ENCODE measurements at regions not wholly inside any gene's neighbourhood (a gene's known extent, or its start where the extent isn't known, plus 50 kb on each side); places are given as distances from the start of the nearest gene placed in this dataset.

GRCh38 chr4:32192363-32192762, 1472.2 kb downstream of the PCDH7 start:
- intact Hi-C loops (cut with DNase I), result no loop called here
- no peaks in the 10 kb centered on the region for H3K36me3 ChIP-seq
- TF ChIP-seq POLR2A (IDR thresholded peaks at IDR 0.05), result no peak
- no peak for TF ChIP-seq POLR2AphosphoS5 (IDR thresholded peaks at IDR 0.05)
- TF ChIP-seq, protein P1, sequence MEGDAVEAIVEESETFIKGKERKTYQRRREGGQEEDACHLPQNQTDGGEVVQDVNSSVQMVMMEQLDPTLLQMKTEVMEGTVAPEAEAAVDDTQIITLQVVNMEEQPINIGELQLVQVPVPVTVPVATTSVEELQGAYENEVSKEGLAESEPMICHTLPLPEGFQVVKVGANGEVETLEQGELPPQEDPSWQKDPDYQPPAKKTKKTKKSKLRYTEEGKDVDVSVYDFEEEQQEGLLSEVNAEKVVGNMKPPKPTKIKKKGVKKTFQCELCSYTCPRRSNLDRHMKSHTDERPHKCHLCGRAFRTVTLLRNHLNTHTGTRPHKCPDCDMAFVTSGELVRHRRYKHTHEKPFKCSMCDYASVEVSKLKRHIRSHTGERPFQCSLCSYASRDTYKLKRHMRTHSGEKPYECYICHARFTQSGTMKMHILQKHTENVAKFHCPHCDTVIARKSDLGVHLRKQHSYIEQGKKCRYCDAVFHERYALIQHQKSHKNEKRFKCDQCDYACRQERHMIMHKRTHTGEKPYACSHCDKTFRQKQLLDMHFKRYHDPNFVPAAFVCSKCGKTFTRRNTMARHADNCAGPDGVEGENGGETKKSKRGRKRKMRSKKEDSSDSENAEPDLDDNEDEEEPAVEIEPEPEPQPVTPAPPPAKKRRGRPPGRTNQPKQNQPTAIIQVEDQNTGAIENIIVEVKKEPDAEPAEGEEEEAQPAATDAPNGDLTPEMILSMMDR (IDR thresholded peaks at IDR 0.05), result no peak
- H3K9me3 ChIP-seq, result no peaks in the 10 kb centered on the region
- no peak for DNase-seq (ENCODE audit: low spot score)
- no peaks in the 10 kb centered on the region for H3K4me1 ChIP-seq (replicated peaks)
- no peaks in the 10 kb centered on the region for H3K27me3 ChIP-seq (replicated peaks; ENCODE audit: insufficient read depth)
- no peak overlapping the region for H3K27ac ChIP-seq
- H3K4me3 ChIP-seq, result no peak overlapping the region

- DNase-seq (ENCODE audit: low spot score), result no peak
- Histone ChIP-seq H3K9me3 (no peaks in the 10 kb centered on the region), H3K4me3 (no peak overlapping the region), H3K27ac (no peak overlapping the region), H3K27me3 (replicated peaks; ENCODE audit: insufficient read depth) (no peaks in the 10 kb centered on the region), H3K4me1 (replicated peaks) (no peaks in the 10 kb centered on the region), H3K36me3 (no peaks in the 10 kb centered on the region)
- 95% methylated on average over 4 of the region's 4 CpGs for WGBS
- TF ChIP-seq POLR2A (IDR thresholded peaks at IDR 0.05), result no peak
- TF ChIP-seq, protein P1 (IDR thresholded peaks at IDR 0.05), result no peak
- TF ChIP-seq POLR2AphosphoS5 (IDR thresholded peaks at IDR 0.05), result no peak
- intact Hi-C loops (cut with DNase I), result no loop called here
Observed at GRCh38 chr4:32192991-32193390, 1472.8 kb downstream of the PCDH7 start.

DNA sequence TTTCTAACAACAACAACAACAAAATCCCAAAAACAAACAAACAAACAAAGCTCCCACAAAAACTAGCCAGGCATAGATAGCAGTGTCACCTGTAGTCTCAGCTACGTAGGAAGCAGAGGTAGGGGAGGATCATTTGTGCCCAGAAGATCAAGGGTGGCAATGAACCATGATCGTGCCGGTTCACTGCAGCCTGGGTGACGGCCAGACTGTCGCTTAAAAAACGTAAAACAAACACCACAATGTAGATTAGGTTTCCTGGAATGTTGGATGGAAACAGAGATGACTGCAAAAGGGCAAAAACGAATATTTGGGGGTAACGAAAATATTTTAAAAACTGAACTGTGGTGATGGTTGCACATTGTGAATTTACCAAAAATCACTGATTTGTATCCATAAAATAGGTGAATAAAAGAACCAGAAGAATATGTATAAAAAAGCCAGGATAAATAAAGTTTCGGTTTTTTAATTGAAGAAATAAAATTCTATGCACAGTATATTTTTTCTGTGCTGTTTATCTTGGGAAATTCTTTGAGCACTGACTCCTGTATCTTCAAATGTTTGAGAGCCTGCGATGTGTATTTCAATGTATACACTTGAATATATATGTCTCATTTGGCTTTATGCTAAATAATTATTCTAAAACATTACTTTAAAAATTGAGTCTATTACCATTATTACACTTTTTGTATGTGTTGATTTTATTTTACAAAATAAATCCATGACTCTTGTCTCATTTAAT, 1477.0 kb downstream of the PCDH7 start:
- DNase-seq (ENCODE audit: low spot score), result no peak
- Histone ChIP-seq H3K36me3 (no peaks in the 10 kb centered on the region), H3K9me3 (no peaks in the 10 kb centered on the region), H3K27me3 (replicated peaks; ENCODE audit: insufficient read depth) (no peaks in the 10 kb centered on the region), H3K4me3 (no peak overlapping the region), H3K27ac (no peak overlapping the region), H3K4me1 (replicated peaks) (no peaks in the 10 kb centered on the region)
- 59% methylated on average over 10 of the region's 10 CpGs for WGBS
- TF ChIP-seq POLR2A (IDR thresholded peaks at IDR 0.05) (no peak), POLR2AphosphoS5 (IDR thresholded peaks at IDR 0.05) (no peak)
- TF ChIP-seq, protein P1 (IDR thresholded peaks at IDR 0.05), result no peak
- intact Hi-C loops (cut with DNase I), result no loop called here

DNA sequence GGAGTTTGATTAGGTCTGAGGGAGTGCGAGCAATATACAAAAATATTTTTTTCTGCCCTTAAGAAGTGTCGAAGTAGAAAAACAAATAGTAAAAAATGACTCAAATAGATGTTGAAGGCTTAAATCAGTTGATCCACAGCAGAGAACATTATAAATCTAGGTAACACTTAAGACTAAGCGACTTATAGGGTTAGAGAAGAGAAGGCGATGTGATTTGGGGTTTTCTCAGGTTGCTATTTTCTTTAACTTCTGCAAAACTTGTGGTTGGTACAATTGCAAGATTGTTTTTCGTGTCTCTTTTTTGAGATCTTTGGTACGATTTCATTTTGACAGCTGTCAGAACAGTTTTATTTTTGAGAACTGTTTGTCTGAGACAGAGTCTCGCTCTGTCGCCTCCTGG, 1479.5 kb downstream of the PCDH7 start:
- H3K4me3 ChIP-seq, result no peak overlapping the region
- no peaks in the 10 kb centered on the region for H3K36me3 ChIP-seq
- 98% methylated on average over 8 of the region's 8 CpGs for WGBS
- intact Hi-C loops (cut with DNase I), result no loop called here
- no peaks in the 10 kb centered on the region for H3K27me3 ChIP-seq (replicated peaks; ENCODE audit: insufficient read depth)
- H3K27ac ChIP-seq, result no peak overlapping the region
- TF ChIP-seq POLR2A (IDR thresholded peaks at IDR 0.05), result no peak
- TF ChIP-seq POLR2AphosphoS5 (IDR thresholded peaks at IDR 0.05), result no peak
- TF ChIP-seq, protein P1 (IDR thresholded peaks at IDR 0.05), result no peak
- no peaks in the 10 kb centered on the region for H3K9me3 ChIP-seq
- H3K4me1 ChIP-seq (replicated peaks), result no peaks in the 10 kb centered on the region
- DNase-seq (ENCODE audit: low spot score), result no peak

- TF ChIP-seq POLR2A (IDR thresholded peaks at IDR 0.05), result no peak
- TF ChIP-seq, protein P1 (IDR thresholded peaks at IDR 0.05), result no peak
- no peak for TF ChIP-seq POLR2AphosphoS5 (IDR thresholded peaks at IDR 0.05)
- no peak overlapping the region for H3K27ac ChIP-seq
- H3K27me3 ChIP-seq (replicated peaks; ENCODE audit: insufficient read depth), result no peaks in the 10 kb centered on the region
- intact Hi-C loops (cut with DNase I), result no loop called here
- no peak for DNase-seq (ENCODE audit: low spot score)
- H3K9me3 ChIP-seq, result no peaks in the 10 kb centered on the region
- no peaks in the 10 kb centered on the region for H3K4me1 ChIP-seq (replicated peaks)
- no peak overlapping the region for H3K4me3 ChIP-seq
- no peaks in the 10 kb centered on the region for H3K36me3 ChIP-seq
Observed at GRCh38 chr4:32203340-32203739, 1483.2 kb downstream of the PCDH7 start.
